ENCODE measurements at regions not wholly inside any gene's neighbourhood (a gene's known extent, or its start where the extent isn't known, plus 50 kb on each side); places are given as distances from the start of the nearest gene placed in this dataset.
"Not testable (repeated sequence)": the region's sequence is repeated elsewhere in the genome, so short reads cannot be mapped to it uniquely, and the experiment has no call there.

GRCh38 chr10:29236910-29237309, 52.0 kb upstream of the LYZL1 start:
- DNase-seq = not testable (repeated sequence)

DNA sequence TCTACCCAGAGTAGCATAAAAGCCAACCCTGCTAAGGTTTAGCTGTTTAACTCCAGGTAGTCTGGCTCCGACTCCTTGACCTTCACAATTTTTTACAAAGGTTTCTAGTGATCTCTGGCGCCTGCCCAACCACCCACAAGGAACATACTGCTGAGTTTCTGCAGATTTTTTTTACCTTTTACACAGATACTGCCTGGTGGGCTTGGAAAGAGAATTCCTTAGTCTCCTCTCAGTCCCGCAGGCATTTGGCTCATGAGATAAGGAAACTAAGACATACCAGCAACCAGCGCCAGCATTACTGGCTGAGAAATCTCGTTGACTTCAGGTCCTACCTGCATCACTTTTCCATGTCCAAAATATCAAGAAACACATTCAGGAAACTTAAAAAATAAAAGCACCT, 51.1 kb upstream of the LYZL1 start:
- DNase-seq = no peak

- no peak for DNase-seq
Observed at GRCh38 chr10:29238523-29239135, 50.2 kb upstream of the LYZL1 start.

Data from stimulated activated CD4-positive, alpha-beta T cell treated with anti-CD3 and anti-CD28 coated beads, Interleukin-4, amount 100 ng/mL, for 24 hours (primary cell).